Spleen (tissue), 7 donors: ENCODE measurements at regions not wholly inside any gene's neighbourhood (a gene's known extent, or its start where the extent isn't known, plus 50 kb on each side); places are given as distances from the start of the nearest gene placed in this dataset.

ENCODE experiments used
- POLR2A ChIP-seq, 3 donors: fragments of 450-650 bp; IDR thresholded peaks; one replicate each; pipeline ENCODE4 v1.5.1; 2017; ENCODE audit warnings: antibody characterized with exemption in 3 of 3, mild to moderate bottlenecking in 1 of 3
- TF ChIP-seq, protein P1 (sequence below), 11 experiments: fragments of 200-600 bp in 7 of 11; fragments of 450-650 bp in 4 of 11; sonication (generic) in 4 of 11; IDR thresholded peaks in 8 of 11; conservative IDR thresholded peaks in 3 of 11; 1 replicate in 7 of 11; 2 replicates in 4 of 11; pipeline versions ENCODE4 v1.4.0 to v1.8.0; 2016 to 2021; ENCODE audit warnings: antibody characterized with exemption in 11 of 11, inconsistent platforms in 4 of 11, mild to moderate bottlenecking in 1 of 11
- donor health status: DM: no; HTN: no; CAD: no; lungs with moderate emphysema.
- donor health status: DM: no; HTN: no; CAD: no.
- donor health status: DM: no; HTN: no; CAD: no.

DNA sequence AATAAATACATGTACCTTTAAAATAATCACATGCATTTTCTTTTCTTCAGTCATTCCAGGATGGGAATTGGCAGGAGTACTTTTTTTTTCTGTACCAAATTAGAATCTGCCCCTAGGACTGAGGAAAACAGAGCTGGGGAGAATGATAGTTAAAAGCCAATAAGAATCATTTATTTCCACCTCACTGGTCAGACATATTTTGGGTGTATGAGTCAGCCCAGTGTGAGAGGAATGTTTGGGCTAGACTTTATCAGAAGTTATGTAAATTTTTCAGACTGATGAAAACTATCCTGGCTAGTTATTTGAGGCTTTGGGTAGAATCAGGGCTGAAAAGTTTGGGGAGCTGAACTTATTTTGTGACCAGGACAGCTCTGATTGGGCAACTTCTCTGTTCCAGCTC, 303.1 kb upstream of the NPSR1 start:
- TF ChIP-seq, protein P1, sequence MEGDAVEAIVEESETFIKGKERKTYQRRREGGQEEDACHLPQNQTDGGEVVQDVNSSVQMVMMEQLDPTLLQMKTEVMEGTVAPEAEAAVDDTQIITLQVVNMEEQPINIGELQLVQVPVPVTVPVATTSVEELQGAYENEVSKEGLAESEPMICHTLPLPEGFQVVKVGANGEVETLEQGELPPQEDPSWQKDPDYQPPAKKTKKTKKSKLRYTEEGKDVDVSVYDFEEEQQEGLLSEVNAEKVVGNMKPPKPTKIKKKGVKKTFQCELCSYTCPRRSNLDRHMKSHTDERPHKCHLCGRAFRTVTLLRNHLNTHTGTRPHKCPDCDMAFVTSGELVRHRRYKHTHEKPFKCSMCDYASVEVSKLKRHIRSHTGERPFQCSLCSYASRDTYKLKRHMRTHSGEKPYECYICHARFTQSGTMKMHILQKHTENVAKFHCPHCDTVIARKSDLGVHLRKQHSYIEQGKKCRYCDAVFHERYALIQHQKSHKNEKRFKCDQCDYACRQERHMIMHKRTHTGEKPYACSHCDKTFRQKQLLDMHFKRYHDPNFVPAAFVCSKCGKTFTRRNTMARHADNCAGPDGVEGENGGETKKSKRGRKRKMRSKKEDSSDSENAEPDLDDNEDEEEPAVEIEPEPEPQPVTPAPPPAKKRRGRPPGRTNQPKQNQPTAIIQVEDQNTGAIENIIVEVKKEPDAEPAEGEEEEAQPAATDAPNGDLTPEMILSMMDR (IDR thresholded peaks at IDR 0.05 in 8 of 11, conservative IDR thresholded peaks at IDR 0.05 in 3 of 11): no peak
- TF ChIP-seq POLR2A (IDR thresholded peaks at IDR 0.05): no peak
